ENCODE measurements at regions not wholly inside any gene's neighbourhood (a gene's known extent, or its start where the extent isn't known, plus 50 kb on each side); places are given as distances from the start of the nearest gene placed in this dataset.

GRCh38 chr21:36564647-36565046 lies 84.7 kb upstream of the CLDN14 start:
- H3K27me3 Mint-ChIP-seq (ENCODE audit: low read depth) = peaks cover 38% of the 10 kb centered on the region
- H3K36me3 Mint-ChIP-seq (ENCODE audit: low read depth) = peaks cover 1% of the 10 kb centered on the region
- no peak for DNase-seq (ENCODE audit: low spot score)
- H3K4me1 Mint-ChIP-seq (ENCODE audit: low read depth) = no peaks in the 10 kb centered on the region
- no peak overlapping the region for H3K4me3 Mint-ChIP-seq (ENCODE audit: unreplicated experiment)
- H3K9me3 Mint-ChIP-seq (ENCODE audit: low read depth) = peaks cover 3% of the 10 kb centered on the region
- no peak overlapping the region for H3K27ac Mint-ChIP-seq (ENCODE audit: unreplicated experiment)
- TF ChIP-seq, protein P1, sequence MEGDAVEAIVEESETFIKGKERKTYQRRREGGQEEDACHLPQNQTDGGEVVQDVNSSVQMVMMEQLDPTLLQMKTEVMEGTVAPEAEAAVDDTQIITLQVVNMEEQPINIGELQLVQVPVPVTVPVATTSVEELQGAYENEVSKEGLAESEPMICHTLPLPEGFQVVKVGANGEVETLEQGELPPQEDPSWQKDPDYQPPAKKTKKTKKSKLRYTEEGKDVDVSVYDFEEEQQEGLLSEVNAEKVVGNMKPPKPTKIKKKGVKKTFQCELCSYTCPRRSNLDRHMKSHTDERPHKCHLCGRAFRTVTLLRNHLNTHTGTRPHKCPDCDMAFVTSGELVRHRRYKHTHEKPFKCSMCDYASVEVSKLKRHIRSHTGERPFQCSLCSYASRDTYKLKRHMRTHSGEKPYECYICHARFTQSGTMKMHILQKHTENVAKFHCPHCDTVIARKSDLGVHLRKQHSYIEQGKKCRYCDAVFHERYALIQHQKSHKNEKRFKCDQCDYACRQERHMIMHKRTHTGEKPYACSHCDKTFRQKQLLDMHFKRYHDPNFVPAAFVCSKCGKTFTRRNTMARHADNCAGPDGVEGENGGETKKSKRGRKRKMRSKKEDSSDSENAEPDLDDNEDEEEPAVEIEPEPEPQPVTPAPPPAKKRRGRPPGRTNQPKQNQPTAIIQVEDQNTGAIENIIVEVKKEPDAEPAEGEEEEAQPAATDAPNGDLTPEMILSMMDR (IDR thresholded peaks at IDR 0.05) = no peak

GRCh38 chr21:36565540-36565939 lies 85.6 kb upstream of the CLDN14 start:
- Mint-ChIP-seq H3K9me3 (ENCODE audit: low read depth) (peaks cover 3% of the 10 kb centered on the region), H3K4me3 (ENCODE audit: unreplicated experiment) (no peak overlapping the region), H3K27me3 (ENCODE audit: low read depth) (peaks cover 41% of the 10 kb centered on the region), H3K27ac (ENCODE audit: unreplicated experiment) (no peak overlapping the region), H3K36me3 (ENCODE audit: low read depth) (peaks cover 1% of the 10 kb centered on the region), H3K4me1 (ENCODE audit: low read depth) (no peaks in the 10 kb centered on the region)
- no peak for DNase-seq (ENCODE audit: low spot score)
- TF ChIP-seq, protein P1 (IDR thresholded peaks at IDR 0.05) = no peak

DNA sequence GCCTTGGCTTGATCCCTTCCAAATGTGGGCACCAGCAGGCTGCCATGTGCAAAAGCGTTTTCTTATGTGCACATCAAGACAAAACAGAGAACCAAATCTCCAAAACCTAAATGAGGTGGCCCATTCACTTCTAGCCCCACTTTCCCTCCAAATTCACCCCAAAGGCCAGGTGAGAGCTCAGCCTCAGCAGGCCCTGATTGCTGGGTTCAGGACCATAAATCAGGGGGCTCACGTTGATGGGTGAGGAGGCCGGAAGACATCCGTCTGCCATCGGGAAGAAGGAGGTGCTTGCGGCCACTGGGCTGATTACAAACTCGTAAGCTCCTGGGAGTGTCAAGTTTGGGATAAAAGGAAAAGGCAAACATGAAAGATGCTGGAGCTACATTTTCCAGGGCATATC lies 86.7 kb upstream of the CLDN14 start:
- H3K4me3 Mint-ChIP-seq (ENCODE audit: unreplicated experiment) = no peak overlapping the region
- no peaks in the 10 kb centered on the region for H3K4me1 Mint-ChIP-seq (ENCODE audit: low read depth)
- H3K9me3 Mint-ChIP-seq (ENCODE audit: low read depth) = peaks cover 3% of the 10 kb centered on the region
- H3K27me3 Mint-ChIP-seq (ENCODE audit: low read depth) = peaks cover 41% of the 10 kb centered on the region
- TF ChIP-seq, protein P1 (IDR thresholded peaks at IDR 0.05) = no peak
- DNase-seq (ENCODE audit: low spot score) = no peak
- H3K36me3 Mint-ChIP-seq (ENCODE audit: low read depth) = peaks cover 1% of the 10 kb centered on the region
- H3K27ac Mint-ChIP-seq (ENCODE audit: unreplicated experiment) = no peak overlapping the region

DNA sequence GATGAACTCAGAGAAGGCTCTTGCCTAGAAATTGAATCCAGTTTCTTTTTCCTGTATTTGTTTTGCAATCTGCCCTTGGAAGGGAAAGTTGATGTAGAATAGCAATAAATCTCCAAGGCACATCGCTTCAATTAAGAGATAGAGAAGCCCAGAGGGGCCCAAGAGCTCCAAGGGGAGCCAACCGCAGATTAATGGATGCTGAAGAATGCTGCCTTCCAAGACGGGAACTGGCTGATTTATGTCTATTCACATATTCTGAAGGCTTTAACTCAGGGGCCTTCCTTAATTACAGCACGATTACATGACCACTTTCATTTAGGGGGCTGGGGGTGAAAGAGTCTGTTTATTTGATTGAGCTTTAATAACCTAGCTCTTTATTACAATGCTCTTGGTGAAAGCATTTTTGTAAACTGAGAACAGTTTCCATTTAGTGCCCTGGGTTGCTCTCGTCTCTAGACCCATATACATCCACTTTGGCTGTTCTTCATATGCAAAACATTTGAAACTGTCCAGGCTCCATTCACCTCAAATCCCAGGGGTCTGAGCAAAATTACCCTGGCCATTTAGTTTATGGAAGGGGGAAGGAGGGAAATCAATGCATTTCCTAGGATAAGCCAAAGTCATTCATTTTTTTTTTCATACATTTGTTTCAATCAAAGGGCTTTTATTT lies 87.4 kb upstream of the CLDN14 start:
- no peak overlapping the region for H3K4me3 Mint-ChIP-seq (ENCODE audit: unreplicated experiment)
- H3K27me3 Mint-ChIP-seq (ENCODE audit: low read depth) = peaks cover 44% of the 10 kb centered on the region
- DNase-seq (ENCODE audit: low spot score) = no peak
- no peaks in the 10 kb centered on the region for H3K4me1 Mint-ChIP-seq (ENCODE audit: low read depth)
- H3K36me3 Mint-ChIP-seq (ENCODE audit: low read depth) = peaks cover 1% of the 10 kb centered on the region
- TF ChIP-seq, protein P1 (IDR thresholded peaks at IDR 0.05) = no peak
- no peak overlapping the region for H3K27ac Mint-ChIP-seq (ENCODE audit: unreplicated experiment)
- peaks cover 3% of the 10 kb centered on the region for H3K9me3 Mint-ChIP-seq (ENCODE audit: low read depth)

DNA sequence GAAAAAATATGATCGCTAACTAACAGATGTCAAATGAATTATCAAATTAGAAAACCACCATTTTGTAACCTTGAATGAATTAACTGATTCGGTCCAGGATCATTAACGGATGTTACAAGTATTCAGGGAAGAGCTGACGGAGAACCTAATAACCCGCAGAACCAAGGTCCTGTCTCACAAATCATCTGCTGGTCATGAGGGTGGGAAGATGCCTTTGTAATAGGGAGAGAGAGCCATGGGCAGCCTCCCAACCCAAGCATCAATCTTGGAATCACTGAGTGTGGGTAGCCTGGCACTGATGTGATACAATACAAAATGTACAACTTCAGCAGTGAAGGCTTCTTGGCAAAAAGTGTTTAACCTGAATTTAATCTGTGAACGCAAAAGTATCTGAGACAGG lies 89.6 kb upstream of the CLDN14 start:
- TF ChIP-seq, protein P1 (IDR thresholded peaks at IDR 0.05) = no peak
- no peak for DNase-seq (ENCODE audit: low spot score)
- H3K4me1 Mint-ChIP-seq (ENCODE audit: low read depth) = no peaks in the 10 kb centered on the region
- peaks cover 2% of the 10 kb centered on the region for H3K9me3 Mint-ChIP-seq (ENCODE audit: low read depth)
- H3K27me3 Mint-ChIP-seq (ENCODE audit: low read depth) = peaks cover 32% of the 10 kb centered on the region
- H3K36me3 Mint-ChIP-seq (ENCODE audit: low read depth) = no peaks in the 10 kb centered on the region
- H3K4me3 Mint-ChIP-seq (ENCODE audit: unreplicated experiment) = no peak overlapping the region
- no peak overlapping the region for H3K27ac Mint-ChIP-seq (ENCODE audit: unreplicated experiment)

All from chondrocyte (in vitro differentiated cells).